Osteocyte (in vitro differentiated cells): ENCODE measurements at regions not wholly inside any gene's neighbourhood (a gene's known extent, or its start where the extent isn't known, plus 50 kb on each side); places are given as distances from the start of the nearest gene placed in this dataset.
A peak's percentile ranks its signal among the peaks of the same experiment; 100 is the strongest.

Experiments used
- DNase-seq: peaks from one replicate; pipeline ENCODE4 v3.0.0; 2021; ENCODE audit warnings: mixed read lengths; ENCODE audit not compliant: unreplicated experiment; ENCODE audit errors: extremely low spot score
- H3K27ac Mint-ChIP-seq: one replicate; pipeline ENCODE4 v1.8.0; 2021; ENCODE audit warnings: mild to moderate bottlenecking, mixed read lengths; ENCODE audit not compliant: unreplicated experiment
- H3K27me3 Mint-ChIP-seq: one replicate; pipeline ENCODE4 v1.8.0; 2021; ENCODE audit warnings: mixed read lengths; ENCODE audit not compliant: unreplicated experiment
- H3K36me3 Mint-ChIP-seq: one replicate; pipeline ENCODE4 v1.8.0; 2021; ENCODE audit warnings: mixed read lengths; ENCODE audit not compliant: unreplicated experiment
- H3K4me1 Mint-ChIP-seq: one replicate; pipeline ENCODE4 v1.8.0; 2021; ENCODE audit warnings: mixed read lengths; ENCODE audit not compliant: unreplicated experiment
- H3K4me3 Mint-ChIP-seq: one replicate; pipeline ENCODE4 v1.8.0; 2021; ENCODE audit warnings: mild to moderate bottlenecking, moderate library complexity, mixed read lengths; ENCODE audit not compliant: unreplicated experiment
- H3K9me3 Mint-ChIP-seq: one replicate; pipeline ENCODE4 v1.8.0; 2021; ENCODE audit warnings: mixed read lengths; ENCODE audit not compliant: unreplicated experiment
- CTCF ChIP-seq: fragments of 200-600 bp; sonication (generic); IDR thresholded peaks from 2 replicates; pipeline ENCODE4 v1.5.0; 2021; ENCODE audit warnings: antibody characterized with exemption, mild to moderate bottlenecking, moderate library complexity

GRCh38 chr6:94089941-94090340 is 670.6 kb upstream of the EPHA7 start:
- no peak for TF ChIP-seq CTCF
- no peaks in the 10 kb centered on the region for H3K9me3 Mint-ChIP-seq
- no peaks in the 10 kb centered on the region for H3K27me3 Mint-ChIP-seq
- H3K4me3 Mint-ChIP-seq = no peak overlapping the region
- H3K36me3 Mint-ChIP-seq = no peaks in the 10 kb centered on the region
- H3K27ac Mint-ChIP-seq = no peak overlapping the region
- DNase-seq = no peak
- H3K4me1 Mint-ChIP-seq = peaks cover 11% of the 10 kb centered on the region

DNA sequence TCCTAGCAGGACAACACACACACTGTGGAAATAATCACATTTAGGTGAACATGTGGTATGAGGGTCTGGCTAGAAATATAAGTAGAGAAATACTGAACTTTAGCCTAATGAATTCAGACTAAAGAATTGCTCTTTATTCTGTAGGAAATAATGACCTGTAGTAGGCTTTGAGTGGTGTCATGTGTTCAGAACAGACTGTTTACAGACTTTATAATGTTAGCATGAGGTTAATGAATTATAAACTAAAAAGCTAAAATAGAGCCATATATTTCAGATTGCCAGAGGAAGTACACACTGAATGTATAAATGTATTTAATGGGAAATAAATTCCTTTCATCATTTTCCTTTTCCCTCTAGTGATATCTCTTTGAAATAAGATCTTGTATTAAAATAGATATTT is 669.5 kb upstream of the EPHA7 start:
- Mint-ChIP-seq H3K4me3 (no peak overlapping the region), H3K36me3 (no peaks in the 10 kb centered on the region), H3K27ac (no peak overlapping the region), H3K4me1 (peaks cover 18% of the 10 kb centered on the region), H3K9me3 (no peaks in the 10 kb centered on the region), H3K27me3 (no peaks in the 10 kb centered on the region)
- TF ChIP-seq CTCF = no peak
- DNase-seq = no peak

- no peak for TF ChIP-seq CTCF
- H3K9me3 Mint-ChIP-seq = no peaks in the 10 kb centered on the region
- H3K4me3 Mint-ChIP-seq = no peak overlapping the region
- no peaks in the 10 kb centered on the region for H3K36me3 Mint-ChIP-seq
- no peaks in the 10 kb centered on the region for H3K27me3 Mint-ChIP-seq
- no peak overlapping the region for H3K27ac Mint-ChIP-seq
- no peak for DNase-seq
- peaks cover 25% of the 10 kb centered on the region for H3K4me1 Mint-ChIP-seq
Measured at GRCh38 chr6:94074764-94075163, 655.4 kb upstream of the EPHA7 start.

GRCh38 chr6:94071835-94072234 is 652.5 kb upstream of the EPHA7 start:
- H3K4me3 Mint-ChIP-seq = no peak overlapping the region
- H3K27ac Mint-ChIP-seq = peak overlapping the region; percentile 33
- H3K4me1 Mint-ChIP-seq = peaks cover 30% of the 10 kb centered on the region
- H3K27me3 Mint-ChIP-seq = no peaks in the 10 kb centered on the region
- H3K9me3 Mint-ChIP-seq = no peaks in the 10 kb centered on the region
- H3K36me3 Mint-ChIP-seq = no peaks in the 10 kb centered on the region
- no peak for DNase-seq
- peak; percentile 71 for TF ChIP-seq CTCF

GRCh38 chr6:94065707-94066337 is 646.5 kb upstream of the EPHA7 start:
- TF ChIP-seq CTCF = peak; percentile 12
- H3K4me3 Mint-ChIP-seq = no peak overlapping the region
- no peaks in the 10 kb centered on the region for H3K27me3 Mint-ChIP-seq
- H3K9me3 Mint-ChIP-seq = no peaks in the 10 kb centered on the region
- H3K4me1 Mint-ChIP-seq = peaks cover 23% of the 10 kb centered on the region
- no peak for DNase-seq
- no peak overlapping the region for H3K27ac Mint-ChIP-seq
- no peaks in the 10 kb centered on the region for H3K36me3 Mint-ChIP-seq
